Heart left ventricle (tissue), 16 donors: ENCODE measurements at regions not wholly inside any gene's neighbourhood (a gene's known extent, or its start where the extent isn't known, plus 50 kb on each side); places are given as distances from the start of the nearest gene placed in this dataset.
"Not testable (repeated sequence)": the region's sequence is repeated elsewhere in the genome, so short reads cannot be mapped to it uniquely, and the experiment has no call there.

Experiments
- ATAC-seq, 4 donors: fragments of 200-7000 bp; cut with Tn5 transposase; one replicate each; pipeline ENCODE4 v1.9.1; 2020 to 2022; ENCODE audit warnings: moderate library complexity in 4 of 4, mild to moderate bottlenecking in 3 of 4, moderate number of reproducible peaks in 1 of 4
- DNase-seq, 5 donors: peaks; one replicate each; pipeline ENCODE4 v3.0.0-alpha.2; 2020
- H3K27ac ChIP-seq, 12 donors: fragments of 200-600 bp; sonication (generic) in 4 of 12; one replicate each; pipeline versions ENCODE4 v1.5.0 to v1.8.0; 2016 to 2022; ENCODE audit warnings: mild to moderate bottlenecking in 2 of 12
- H3K27me3 ChIP-seq, 9 donors: fragments of 200-600 bp; sonication (generic) in 2 of 9; one replicate each; pipeline versions ENCODE4 v1.5.1 to v1.8.0; 2016 to 2022; ENCODE audit warnings: mild to moderate bottlenecking in 3 of 9
- H3K36me3 ChIP-seq, 9 donors: fragments of 200-600 bp; sonication (generic) in 2 of 9; one replicate each; pipeline versions ENCODE4 v1.5.0 to v1.8.0; 2018 to 2022; ENCODE audit warnings: mild to moderate bottlenecking in 2 of 9
- H3K4me1 ChIP-seq, 12 donors: fragments of 200-600 bp; sonication (generic) in 4 of 12; one replicate each; pipeline versions ENCODE4 v1.5.0 to v1.8.0; 2016 to 2022; ENCODE audit warnings: mild to moderate bottlenecking in 3 of 12
- H3K4me3 ChIP-seq, 12 donors: fragments of 200-600 bp; sonication (generic) in 4 of 12; one replicate each; pipeline versions ENCODE4 v1.5.0 to v1.8.0; 2017 to 2022; ENCODE audit warnings: mild to moderate bottlenecking in 9 of 12, moderate library complexity in 4 of 12
- H3K9me3 ChIP-seq, 12 donors: fragments of 200-600 bp; sonication (generic) in 4 of 12; one replicate each; pipeline versions ENCODE4 v1.5.0 to v1.8.0; 2016 to 2022; ENCODE audit warnings: mild to moderate bottlenecking in 1 of 12
- CTCF ChIP-seq, 12 donors: fragments of 200-600 bp; sonication (generic) in 4 of 12; IDR thresholded peaks; one replicate each; pipeline versions ENCODE4 v1.5.0 to v1.8.0; 2018 to 2022; ENCODE audit warnings: antibody characterized with exemption in 12 of 12, mild to moderate bottlenecking in 5 of 12
- POLR2A ChIP-seq, 2 donors: fragments of 450-650 bp; IDR thresholded peaks; one replicate each; pipeline ENCODE4 v1.6.1; 2017; ENCODE audit warnings: antibody characterized with exemption in 2 of 2, mild to moderate bottlenecking in 2 of 2, moderate library complexity in 2 of 2
- WGBS, 4 donors: extraction: QIAGEN DNeasy Blood & Tissue Kit in 2 of 4; methylation state at CpG; one replicate each; pipeline versions ENCODE4 v1.1.5 to v1.1.7; 2013 to 2018; 5-methylcytosine and 5-hydroxymethylcytosine counted together
- intact Hi-C, 10 donors: fragments of 100-400 bp; cut with DNase I; formaldehyde crosslinking; loops; one replicate each; pipeline versions ENCODE4 v1.11.1 to v1.14.2; 2022
- donor health status: ischemic (EF 13 %, LVEDD 7.1; RV severe dilation, severe dysfunction).
- donor health status: healthy with polysubstance abuse.
- donor health status: DM: no; HTN: yes; CAD: no.
- donor health status: DM: no; HTN: no; CAD: no.
- donor health status: ischemic (EF 25% LVEDD 6.9; RV normal size, moderate dysfunction).
- donor health status: ischemic (EF 25% LVEDD 5.7; RV mildly dilated, moderate dysfunction).
- donor health status: healthy.
- donor health status: DM: yes; HTN: yes; CAD: no.
- donor health status: ischemic (EF 35%, LVEDD 5.7; RV mildly dilated, moderate dysfunction).
- donor health status: nonischemic (EF 11% LVEDD 7.7; RV severe dilation, severe dysfunction).
- donor health status: DM: yes; HTN: yes; CAD: no.
- donor health status: PGD.
- donor health status: ischemic (EF 29% LVEDD 5.4; RV normal size, mild dysfunction).
- donor health status: nonischemic (EF 23%, LVEDD 6.1; RV moderate dilation, normal function).

- intact Hi-C loops = loop anchor here in 1 of 10 donors (5.0 kb wide), 1 partner anchor 818 kb away; no protein-coding TSS in a partner anchor
- no peak overlapping the region for H3K4me3 ChIP-seq
- TF ChIP-seq CTCF (IDR thresholded peaks at IDR 0.05) = no peak
- no peak for TF ChIP-seq POLR2A (IDR thresholded peaks at IDR 0.05)
- peaks cover 0 to 5% (median 0%) of the 10 kb centered on the region in 12 donors for H3K9me3 ChIP-seq
- ATAC-seq = no peak
- H3K4me1 ChIP-seq = no peaks in the 10 kb centered on the region
- no peaks in the 10 kb centered on the region for H3K36me3 ChIP-seq
- DNase-seq = no peak
- H3K27me3 ChIP-seq = no peaks in the 10 kb centered on the region
- H3K27ac ChIP-seq = no peak overlapping the region
- WGBS, 4 donors = 77 to 81% (median 80%) methylated on average over 5 of the region's 5 CpGs
Measured at GRCh38 chr12:78279567-78279966, 448.9 kb downstream of the NAV3 start.

DNA sequence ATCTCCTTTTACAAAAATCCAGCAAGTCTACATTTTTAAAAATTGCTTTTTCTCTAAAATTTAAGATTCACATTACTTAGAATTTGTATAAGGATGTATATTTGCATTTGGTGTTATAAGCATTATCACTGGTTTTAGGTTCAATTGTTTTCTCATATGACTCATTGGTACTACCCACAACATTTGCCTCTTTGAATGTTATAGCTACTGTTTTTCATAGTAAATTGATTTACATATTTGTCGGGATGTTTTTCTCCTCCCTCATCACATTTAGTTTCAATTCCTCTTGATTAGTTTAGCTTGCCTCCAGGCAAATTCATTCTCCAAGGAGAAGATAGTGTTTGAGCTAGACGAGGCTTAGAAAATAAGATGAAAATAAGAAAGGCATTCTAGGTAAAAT is 450.4 kb downstream of the NAV3 start:
- H3K36me3 ChIP-seq, DNase-seq, H3K4me3 ChIP-seq, H3K27me3 ChIP-seq, H3K4me1 ChIP-seq, H3K27ac ChIP-seq, H3K9me3 ChIP-seq, ATAC-seq, intact Hi-C loops: not testable (repeated sequence)
- WGBS, 4 donors = 75 to 88% (median 84%) methylated on average over 2 of the region's 2 CpGs

- H3K4me1 ChIP-seq = no peaks in the 10 kb centered on the region
- TF ChIP-seq CTCF (IDR thresholded peaks at IDR 0.05) (no peak), POLR2A (IDR thresholded peaks at IDR 0.05) (no peak)
- H3K9me3 ChIP-seq = no peaks in the 10 kb centered on the region
- WGBS, 4 donors = 82 to 84% (median 82%) methylated on average over 1 of the region's 1 CpG
- intact Hi-C loops = no loop called here
- no peak overlapping the region for H3K4me3 ChIP-seq
- ATAC-seq = no peak
- no peaks in the 10 kb centered on the region for H3K27me3 ChIP-seq
- no peak for DNase-seq
- H3K27ac ChIP-seq = no peak overlapping the region
- no peaks in the 10 kb centered on the region for H3K36me3 ChIP-seq
Measured at GRCh38 chr12:78284417-78284816, 453.7 kb downstream of the NAV3 start.

- Histone ChIP-seq H3K9me3 (no peaks in the 10 kb centered on the region), H3K4me1 (no peaks in the 10 kb centered on the region), H3K27me3 (no peaks in the 10 kb centered on the region), H3K4me3 (no peak overlapping the region), H3K36me3 (no peaks in the 10 kb centered on the region), H3K27ac (no peak overlapping the region)
- TF ChIP-seq POLR2A (IDR thresholded peaks at IDR 0.05) (no peak), CTCF (IDR thresholded peaks at IDR 0.05) (no peak)
- DNase-seq (no peak), ATAC-seq (no peak)
- intact Hi-C loops = no loop called here
- 68 to 84% (median 83%) methylated on average over 5 of the region's 5 CpGs for WGBS, 4 donors
Measured at GRCh38 chr12:78290606-78291345, 460.1 kb downstream of the NAV3 start.
